ENCODE measurements at regions not wholly inside any gene's neighbourhood (a gene's known extent, or its start where the extent isn't known, plus 50 kb on each side); places are given as distances from the start of the nearest gene placed in this dataset.

DNA sequence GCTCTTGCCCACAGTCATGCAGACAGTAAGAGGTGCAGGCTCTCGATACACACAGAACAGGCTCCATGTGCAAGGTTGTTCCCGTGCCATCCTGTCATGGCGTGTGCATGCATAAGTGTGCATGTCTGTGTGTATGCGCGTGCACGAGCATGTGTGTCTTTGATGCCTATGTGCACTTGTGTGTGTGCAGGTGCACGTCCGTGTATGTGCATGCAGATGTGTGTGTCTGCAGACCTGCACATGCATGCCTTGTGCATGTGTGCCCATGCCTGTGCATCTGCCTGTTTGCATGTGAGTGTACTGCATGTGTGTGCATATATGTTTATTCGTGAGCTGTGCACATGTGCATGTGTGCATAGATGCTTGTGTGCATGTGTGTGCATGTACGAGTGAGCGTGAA lies 309.8 kb downstream of the TMEM121 start:
- TF ChIP-seq EP300 (IDR thresholded peaks at IDR 0.05; ENCODE audit: low read depth): no peak
- TF ChIP-seq CTCF (IDR thresholded peaks at IDR 0.05): no peak
- TF ChIP-seq POLR2AphosphoS5 (IDR thresholded peaks at IDR 0.05): no peak
- TF ChIP-seq POLR2A (IDR thresholded peaks at IDR 0.05): no peak
- H3K9me3 ChIP-seq: no peaks in the 10 kb centered on the region
- H3K27ac ChIP-seq: no peak overlapping the region
- intact Hi-C loops (cut with DNase I; ENCODE audit: low total_unique reads): no loop called here
- no peaks in the 10 kb centered on the region for H3K36me3 ChIP-seq
- 87 to 93% methylated on average over 3 to 9 of the region's 11 CpGs for WGBS, 2 donors (ENCODE audit: low coverage in 1 of 2)
- H3K4me3 ChIP-seq: no peak overlapping the region
- in situ Hi-C loops (cut with MboI; ENCODE audit: low pct_ligation_motif_present in 1 of 4, low pct_unique_long_range_greater_than_20kb in 1 of 4, low sequenced_read_pairs in 3 of 4): no loop called here
- H3K4me1 ChIP-seq: no peaks in the 10 kb centered on the region
- H3K27me3 ChIP-seq: no peaks in the 10 kb centered on the region
- DNase-seq: no peak

GRCh38 chr14:105836730-105837129 lies 310.3 kb downstream of the TMEM121 start:
- DNase-seq: no peak
- no peak for TF ChIP-seq EP300 (IDR thresholded peaks at IDR 0.05; ENCODE audit: low read depth)
- TF ChIP-seq POLR2A (IDR thresholded peaks at IDR 0.05): no peak
- TF ChIP-seq POLR2AphosphoS5 (IDR thresholded peaks at IDR 0.05): no peak
- no peak for TF ChIP-seq CTCF (IDR thresholded peaks at IDR 0.05)
- no peaks in the 10 kb centered on the region for H3K9me3 ChIP-seq
- no peaks in the 10 kb centered on the region for H3K27me3 ChIP-seq
- intact Hi-C loops (cut with DNase I; ENCODE audit: low total_unique reads): no loop called here
- no peaks in the 10 kb centered on the region for H3K36me3 ChIP-seq
- 80% methylated on average over 10 of the region's 10 CpGs; no CpG with 5 or more reads in 1 of the 2 donors for WGBS, 2 donors (ENCODE audit: low coverage in 1 of 2)
- H3K4me1 ChIP-seq: no peaks in the 10 kb centered on the region
- no peak overlapping the region for H3K27ac ChIP-seq
- no peak overlapping the region for H3K4me3 ChIP-seq
- in situ Hi-C loops (cut with MboI; ENCODE audit: low pct_ligation_motif_present in 1 of 4, low pct_unique_long_range_greater_than_20kb in 1 of 4, low sequenced_read_pairs in 3 of 4): no loop called here

GRCh38 chr14:105837349-105838063 lies 311.1 kb downstream of the TMEM121 start:
- no peak overlapping the region for H3K4me3 ChIP-seq
- no peaks in the 10 kb centered on the region for H3K27me3 ChIP-seq
- no peak for TF ChIP-seq POLR2AphosphoS5 (IDR thresholded peaks at IDR 0.05)
- no peak for TF ChIP-seq POLR2A (IDR thresholded peaks at IDR 0.05)
- TF ChIP-seq EP300 (IDR thresholded peaks at IDR 0.05; ENCODE audit: low read depth): no peak
- TF ChIP-seq CTCF (IDR thresholded peaks at IDR 0.05): no peak
- H3K36me3 ChIP-seq: no peaks in the 10 kb centered on the region
- H3K4me1 ChIP-seq: no peaks in the 10 kb centered on the region
- WGBS, 2 donors (ENCODE audit: low coverage in 1 of 2): 77 to 90% methylated on average over 2 to 16 of the region's 20 CpGs
- no peak overlapping the region for H3K27ac ChIP-seq
- in situ Hi-C loops (cut with MboI; ENCODE audit: low pct_ligation_motif_present in 1 of 4, low pct_unique_long_range_greater_than_20kb in 1 of 4, low sequenced_read_pairs in 3 of 4): no loop called here
- no peaks in the 10 kb centered on the region for H3K9me3 ChIP-seq
- intact Hi-C loops (cut with DNase I; ENCODE audit: low total_unique reads): no loop called here
- no peak for DNase-seq

DNA sequence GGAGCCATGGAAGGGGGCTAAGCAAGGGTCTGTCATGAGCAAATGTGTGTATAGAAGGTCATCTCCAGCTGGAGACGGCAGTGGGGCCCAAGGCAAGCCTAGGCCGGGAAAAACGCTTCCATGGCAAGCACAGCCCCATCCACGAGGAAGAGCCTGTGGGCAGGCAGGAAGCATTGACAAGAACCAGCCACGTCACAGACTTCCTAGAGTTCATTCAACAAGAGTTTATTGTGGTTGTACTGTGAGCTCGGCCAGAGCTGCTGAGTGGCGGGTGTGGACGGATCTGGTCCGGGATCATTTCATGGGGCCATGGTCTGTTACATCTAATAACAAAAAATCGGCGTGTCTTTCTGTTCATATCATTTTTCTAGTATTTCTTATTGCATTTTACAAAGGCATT lies 311.7 kb downstream of the TMEM121 start:
- H3K4me1 ChIP-seq: no peaks in the 10 kb centered on the region
- no peak overlapping the region for H3K27ac ChIP-seq
- TF ChIP-seq POLR2A (IDR thresholded peaks at IDR 0.05) (no peak), CTCF (IDR thresholded peaks at IDR 0.05) (no peak), EP300 (IDR thresholded peaks at IDR 0.05; ENCODE audit: low read depth) (no peak), POLR2AphosphoS5 (IDR thresholded peaks at IDR 0.05) (no peak)
- no peaks in the 10 kb centered on the region for H3K27me3 ChIP-seq
- intact Hi-C loops (cut with DNase I; ENCODE audit: low total_unique reads) (no loop called here), in situ Hi-C loops (cut with MboI; ENCODE audit: low pct_ligation_motif_present in 1 of 4, low pct_unique_long_range_greater_than_20kb in 1 of 4, low sequenced_read_pairs in 3 of 4) (no loop called here)
- no peaks in the 10 kb centered on the region for H3K9me3 ChIP-seq
- 79 to 93% methylated on average over 4 to 11 of the region's 11 CpGs for WGBS, 2 donors (ENCODE audit: low coverage in 1 of 2)
- DNase-seq: no peak
- H3K36me3 ChIP-seq: no peaks in the 10 kb centered on the region
- H3K4me3 ChIP-seq: no peak overlapping the region
